Tongue (tissue), 1 donor: ENCODE measurements at regions not wholly inside any gene's neighbourhood (a gene's known extent, or its start where the extent isn't known, plus 50 kb on each side); places are given as distances from the start of the nearest gene placed in this dataset.

Experiments used
- DNase-seq: peaks from one replicate; pipeline ENCODE4 v3.0.0-alpha.2; 2015

- DNase-seq = no peak
These were observed 99.8 kb upstream of the TSPAN5 start for GRCh38 chr4:98758182-98758581.

GRCh38 chr4:98754736-98755135 lies 96.3 kb upstream of the TSPAN5 start:
- DNase-seq = no peak

DNA sequence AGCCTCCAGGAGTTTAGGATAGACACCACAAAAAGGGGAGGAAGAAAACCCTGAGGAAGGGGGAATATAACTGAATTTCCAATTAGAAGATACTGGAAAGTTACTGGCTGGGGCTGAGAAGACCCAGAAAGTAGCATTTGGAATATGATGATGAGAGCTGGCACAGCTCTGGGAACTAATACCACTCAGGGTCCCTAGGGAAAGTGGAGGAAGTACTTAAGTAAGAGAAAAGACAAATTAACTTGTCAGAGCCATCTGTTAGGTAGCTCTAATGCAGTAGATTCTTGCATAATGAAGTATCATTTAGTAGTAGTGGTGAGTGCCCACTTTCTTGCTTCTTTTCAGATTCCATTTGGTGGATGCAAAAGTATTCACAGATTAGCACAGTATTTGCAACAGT lies 90.8 kb upstream of the TSPAN5 start:
- DNase-seq = no peak

DNA sequence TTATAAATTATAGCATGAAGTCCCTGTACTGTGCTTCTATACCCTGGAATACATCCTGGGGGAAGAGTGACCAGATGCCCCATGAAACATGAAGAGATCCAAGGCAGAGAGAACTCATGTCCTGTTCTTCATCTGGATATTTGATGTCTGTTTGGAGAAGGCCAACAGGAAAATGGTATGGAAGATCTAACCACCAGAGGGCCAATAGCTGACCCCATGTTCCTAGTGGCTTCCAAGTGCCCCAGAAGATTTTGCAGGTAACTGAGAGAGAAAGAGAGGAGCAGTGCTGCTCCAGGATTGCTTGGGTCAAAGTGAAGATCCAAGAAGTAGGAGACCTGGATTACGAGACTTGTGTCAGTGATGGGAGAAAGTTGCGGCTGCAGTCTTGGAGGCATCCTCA lies 90.2 kb upstream of the TSPAN5 start:
- no peak for DNase-seq

GRCh38 chr4:98747393-98748091 lies 89.1 kb upstream of the TSPAN5 start:
- peak; percentile 12 for DNase-seq

DNA sequence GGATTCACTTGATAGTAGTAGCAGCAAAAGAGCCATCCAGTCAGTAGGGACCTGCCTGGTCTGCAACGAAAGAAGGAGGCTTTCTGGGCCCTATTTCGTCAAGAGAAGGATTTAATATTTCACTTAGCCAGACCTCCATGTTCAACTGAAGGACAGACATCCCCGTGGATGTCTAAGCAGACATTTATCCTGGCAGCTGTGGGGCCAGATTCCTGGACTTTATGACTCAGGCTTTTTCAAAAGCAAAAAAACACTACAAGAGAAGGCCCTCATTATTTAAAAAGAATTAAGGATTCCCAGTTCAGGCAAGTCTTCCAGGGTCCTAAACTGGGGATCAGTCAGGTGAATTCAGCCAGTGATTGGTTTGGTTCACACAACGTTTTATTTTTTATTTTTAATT lies 88.5 kb upstream of the TSPAN5 start:
- DNase-seq = no peak

DNA sequence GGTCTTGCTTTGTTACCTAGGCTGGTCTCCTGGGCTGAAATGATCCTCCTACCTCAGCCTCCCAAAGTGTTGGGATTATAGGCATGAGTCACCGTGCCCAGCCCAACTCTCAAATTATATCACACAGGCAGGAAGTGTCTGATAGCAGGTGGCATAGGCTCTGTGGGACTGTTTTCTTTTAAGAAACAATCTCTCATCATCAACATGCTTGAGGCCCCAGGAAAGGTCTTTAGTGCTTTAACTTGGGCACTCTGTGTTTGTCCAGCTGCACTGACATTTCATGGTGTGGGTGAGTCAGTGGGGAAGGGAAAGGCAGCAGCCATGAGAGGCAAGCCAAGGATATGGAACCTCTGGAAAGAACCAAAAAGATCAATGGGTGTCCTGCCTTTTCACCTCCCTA lies 88.1 kb upstream of the TSPAN5 start:
- no peak for DNase-seq

DNA sequence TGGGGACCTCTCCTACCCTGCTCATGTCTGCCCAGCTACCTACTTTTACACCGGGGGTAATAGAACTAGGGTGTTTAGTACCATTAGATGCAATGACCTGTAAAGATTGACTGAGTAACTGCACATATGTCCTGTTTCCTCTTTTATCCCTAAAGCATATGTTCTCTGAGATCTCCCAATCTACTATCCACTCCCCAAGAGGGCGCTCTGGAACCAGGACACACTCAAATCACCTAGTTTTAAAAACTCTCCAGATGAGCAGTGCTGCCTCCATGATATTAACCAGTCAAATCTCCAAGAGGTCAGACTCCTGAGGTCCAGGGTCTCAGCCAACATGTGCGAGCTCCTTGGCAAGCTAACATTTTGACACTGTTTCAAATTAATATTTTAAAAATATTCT lies 87.0 kb upstream of the TSPAN5 start:
- no peak for DNase-seq

GRCh38 chr4:98744372-98745150 lies 86.2 kb upstream of the TSPAN5 start:
- peak; percentile 26 for DNase-seq

DNA sequence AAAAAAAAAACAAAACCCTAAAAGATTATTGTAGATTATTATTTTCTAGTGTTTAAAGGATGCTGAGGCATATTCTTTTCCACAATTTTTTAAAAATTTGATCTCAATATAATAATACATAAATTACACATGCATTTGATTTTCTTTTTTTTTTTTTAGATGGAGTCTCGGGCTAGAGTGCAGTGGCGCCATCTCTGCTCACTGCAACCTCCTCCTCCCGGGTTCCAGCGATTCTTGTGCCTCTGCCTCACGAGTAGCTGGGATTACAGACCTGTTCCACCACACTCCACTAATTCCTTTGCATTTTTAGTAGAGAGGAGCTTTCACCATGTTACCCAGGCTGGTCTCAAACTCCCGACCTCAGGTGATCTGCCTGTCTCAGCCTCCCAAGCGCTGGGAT lies 83.5 kb upstream of the TSPAN5 start:
- no peak for DNase-seq

- DNase-seq = no peak
These were observed 81.3 kb upstream of the TSPAN5 start for GRCh38 chr4:98739751-98740150.

- no peak for DNase-seq
These were observed 75.2 kb upstream of the TSPAN5 start for GRCh38 chr4:98733601-98734000.

DNA sequence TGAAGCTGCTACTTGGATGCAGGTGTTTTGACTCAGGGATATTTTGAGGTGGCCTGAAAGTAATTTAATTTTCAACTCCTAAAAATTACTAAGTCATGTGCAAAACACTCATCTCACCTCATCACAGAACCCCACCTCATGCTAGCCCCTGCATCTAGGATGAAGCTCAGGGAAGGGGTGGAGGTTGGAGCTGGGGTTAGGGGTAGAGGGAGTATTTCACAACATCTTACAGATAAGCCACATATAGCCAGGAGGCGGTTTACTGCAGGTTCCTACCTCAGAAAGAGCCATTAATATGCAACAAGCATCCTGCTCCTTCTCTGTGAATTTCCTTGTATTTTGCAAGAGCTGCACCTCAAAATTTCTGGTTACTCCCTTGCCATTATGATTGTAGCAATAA lies 70.5 kb upstream of the TSPAN5 start:
- no peak for DNase-seq

- no peak for DNase-seq
These were observed 70.0 kb upstream of the TSPAN5 start for GRCh38 chr4:98728433-98728832.

GRCh38 chr4:98722000-98722399 lies 63.6 kb upstream of the TSPAN5 start:
- DNase-seq = no peak

GRCh38 chr4:98720871-98721480 lies 62.6 kb upstream of the TSPAN5 start:
- no peak for DNase-seq

- DNase-seq = no peak
These were observed 58.4 kb upstream of the TSPAN5 start for GRCh38 chr4:98716796-98717195.

DNA sequence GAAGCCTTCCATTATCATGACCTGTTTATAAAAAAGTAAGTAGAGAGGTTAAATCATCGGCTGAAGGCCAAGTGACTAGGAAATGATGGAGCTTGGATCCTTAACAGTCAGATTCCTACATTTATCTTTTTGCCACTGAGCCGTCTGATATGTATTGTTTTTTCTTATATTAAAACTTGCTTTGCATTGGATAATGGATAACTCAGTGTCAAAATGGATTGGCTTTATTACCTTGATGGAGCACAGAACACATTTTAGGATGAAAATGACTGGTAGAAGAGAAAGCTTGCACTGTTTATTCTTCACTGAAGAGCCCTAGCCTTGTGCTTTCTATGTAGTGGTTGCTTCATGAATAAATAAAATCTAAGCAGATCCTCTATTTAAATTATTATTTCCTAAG lies 54.2 kb upstream of the TSPAN5 start:
- no peak for DNase-seq

- no peak for DNase-seq
These were observed 53.1 kb upstream of the TSPAN5 start for GRCh38 chr4:98711526-98711925.

DNA sequence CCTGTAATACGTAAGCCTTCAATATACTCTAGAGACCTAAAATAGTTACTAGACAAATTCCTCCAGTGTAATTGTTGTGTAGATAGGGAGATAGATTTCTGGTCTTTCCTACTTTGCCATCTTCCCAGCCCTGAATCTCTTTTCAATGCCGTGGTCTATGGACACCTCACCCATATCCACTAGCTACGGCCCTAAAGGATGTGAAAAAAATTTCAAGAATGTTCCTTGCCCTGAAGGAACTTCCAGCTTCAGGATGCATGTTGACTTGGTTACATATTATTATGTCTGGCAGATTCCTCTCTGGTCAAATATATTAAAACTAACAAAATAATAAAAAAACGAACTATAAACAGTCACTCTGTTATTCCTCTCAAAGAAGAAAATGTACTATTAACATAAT lies 52.4 kb upstream of the TSPAN5 start:
- no peak for DNase-seq
